Esophagus muscularis mucosa (tissue), 4 donors: ENCODE measurements at regions not wholly inside any gene's neighbourhood (a gene's known extent, or its start where the extent isn't known, plus 50 kb on each side); places are given as distances from the start of the nearest gene placed in this dataset.

Experiments
- DNase-seq: peaks from one replicate; pipeline ENCODE4 v3.0.0-alpha.2; 2017; ENCODE audit errors: extremely low spot score
- H3K27ac ChIP-seq, 4 donors: fragments of 200-600 bp; sonication (generic); replicated peaks in 1 of 4; 1 replicate in 3 of 4; 2 replicates in 1 of 4; pipeline ENCODE4 v1.5.1; 2016 to 2019; ENCODE audit warnings: mild to moderate bottlenecking in 1 of 4
- H3K27me3 ChIP-seq, 4 donors: fragments of 200-600 bp; sonication (generic); one replicate each; pipeline versions ENCODE4 v1.5.1 to v1.6.0; 2016 to 2019
- H3K36me3 ChIP-seq, 4 donors: fragments of 200-600 bp; sonication (generic); one replicate each; pipeline ENCODE4 v1.5.1; 2016 to 2019
- H3K4me1 ChIP-seq, 4 donors: fragments of 200-600 bp; sonication (generic); one replicate each; pipeline ENCODE4 v1.5.1; 2016 to 2019
- H3K4me3 ChIP-seq, 4 donors: fragments of 200-600 bp; sonication (generic); 1 replicate in 2 of 4; 2 replicates in 2 of 4; pipeline ENCODE4 v1.5.1; 2016 to 2019; ENCODE audit warnings: mild to moderate bottlenecking in 4 of 4, moderate library complexity in 1 of 4
- H3K9me3 ChIP-seq, 4 donors: fragments of 200-600 bp; sonication (generic); 1 replicate in 3 of 4; 2 replicates in 1 of 4; pipeline ENCODE4 v1.5.1; 2016 to 2019
- EP300 ChIP-seq: sonication (generic); formaldehyde crosslinking; IDR thresholded peaks from one replicate; pipeline ENCODE4 v1.6.1; 2017; ENCODE audit warnings: antibody characterized with exemption
- POLR2A ChIP-seq: fragments of 450-650 bp; IDR thresholded peaks from one replicate; pipeline ENCODE4 v1.6.1; 2017; ENCODE audit warnings: antibody characterized with exemption, moderate library complexity, mild to moderate bottlenecking, low read depth
- POLR2AphosphoS5 ChIP-seq, 2 donors: sonication (generic); formaldehyde crosslinking; IDR thresholded peaks; one replicate each; pipeline ENCODE4 v1.6.1; 2017; ENCODE audit warnings: antibody characterized with exemption in 2 of 2
- WGBS: methylation state at CpG from one replicate; pipeline ENCODE4 v1.1.5; 2018; 5-methylcytosine and 5-hydroxymethylcytosine counted together
- intact Hi-C: fragments of 100-400 bp; cut with DNase I; formaldehyde crosslinking; loops from one replicate; pipeline ENCODE4 v1.15.1; 2023
- TF ChIP-seq, protein P1 (sequence below), 3 experiments: fragments of 200-600 bp in 2 of 3; fragments of 450-650 bp in 1 of 3; sonication (generic) in 2 of 3; IDR thresholded peaks; one replicate each; pipeline ENCODE4 v1.5.1; 2017 to 2019; ENCODE audit warnings: antibody characterized with exemption in 3 of 3, mild to moderate bottlenecking in 2 of 3, moderate library complexity in 1 of 3

- Histone ChIP-seq H3K9me3 (peaks cover 0 to under 1% (median 0%) of the 10 kb centered on the region in 4 donors), H3K4me1 (peaks cover 0 to 46% (median 35%) of the 10 kb centered on the region in 4 donors), H3K27me3 (no peaks in the 10 kb centered on the region), H3K4me3 (no peak overlapping the region), H3K36me3 (no peaks in the 10 kb centered on the region), H3K27ac (no peak overlapping the region)
- TF ChIP-seq POLR2A (no peak), EP300 (no peak), POLR2AphosphoS5 (IDR thresholded peaks at IDR 0.05) (no peak)
- TF ChIP-seq, protein P1, sequence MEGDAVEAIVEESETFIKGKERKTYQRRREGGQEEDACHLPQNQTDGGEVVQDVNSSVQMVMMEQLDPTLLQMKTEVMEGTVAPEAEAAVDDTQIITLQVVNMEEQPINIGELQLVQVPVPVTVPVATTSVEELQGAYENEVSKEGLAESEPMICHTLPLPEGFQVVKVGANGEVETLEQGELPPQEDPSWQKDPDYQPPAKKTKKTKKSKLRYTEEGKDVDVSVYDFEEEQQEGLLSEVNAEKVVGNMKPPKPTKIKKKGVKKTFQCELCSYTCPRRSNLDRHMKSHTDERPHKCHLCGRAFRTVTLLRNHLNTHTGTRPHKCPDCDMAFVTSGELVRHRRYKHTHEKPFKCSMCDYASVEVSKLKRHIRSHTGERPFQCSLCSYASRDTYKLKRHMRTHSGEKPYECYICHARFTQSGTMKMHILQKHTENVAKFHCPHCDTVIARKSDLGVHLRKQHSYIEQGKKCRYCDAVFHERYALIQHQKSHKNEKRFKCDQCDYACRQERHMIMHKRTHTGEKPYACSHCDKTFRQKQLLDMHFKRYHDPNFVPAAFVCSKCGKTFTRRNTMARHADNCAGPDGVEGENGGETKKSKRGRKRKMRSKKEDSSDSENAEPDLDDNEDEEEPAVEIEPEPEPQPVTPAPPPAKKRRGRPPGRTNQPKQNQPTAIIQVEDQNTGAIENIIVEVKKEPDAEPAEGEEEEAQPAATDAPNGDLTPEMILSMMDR (IDR thresholded peaks at IDR 0.05): no peak
- intact Hi-C loops: no loop called here
- DNase-seq: no peak
- WGBS: 75% methylated on average over 9 of the region's 9 CpGs
These were observed 195.5 kb downstream of the ANAPC1 start for GRCh38 chr2:111688482-111688881.

DNA sequence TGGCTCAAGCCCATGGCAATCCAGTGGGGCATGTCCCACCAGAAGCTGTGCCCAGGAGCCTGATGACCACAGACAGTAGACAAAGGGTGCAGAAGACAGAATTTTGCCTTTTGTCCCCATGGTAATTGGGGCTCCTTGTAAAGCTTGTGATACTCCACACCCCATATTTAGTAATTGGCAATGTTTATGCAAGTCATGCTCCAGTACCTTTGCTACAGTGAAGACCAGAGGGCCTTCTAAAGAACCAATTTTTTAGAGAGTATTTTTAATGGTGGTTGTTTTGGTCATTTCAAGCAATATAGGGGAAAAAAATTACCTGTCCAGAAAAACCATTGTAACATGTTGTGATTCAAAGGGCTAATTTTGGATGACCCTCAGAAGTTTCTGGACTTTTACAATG lies 194.8 kb downstream of the ANAPC1 start:
- Histone ChIP-seq H3K4me3 (no peak overlapping the region), H3K9me3 (peaks cover 0 to 7% (median 2%) of the 10 kb centered on the region in 4 donors), H3K27ac (no peak overlapping the region), H3K36me3 (no peaks in the 10 kb centered on the region), H3K27me3 (no peaks in the 10 kb centered on the region), H3K4me1 (peaks cover 0 to 46% (median 35%) of the 10 kb centered on the region in 4 donors)
- no peak for DNase-seq
- intact Hi-C loops: no loop called here
- TF ChIP-seq POLR2A: no peak
- no peak for TF ChIP-seq POLR2AphosphoS5 (IDR thresholded peaks at IDR 0.05)
- no peak for TF ChIP-seq EP300

GRCh38 chr2:111689941-111690340 lies 194.1 kb downstream of the ANAPC1 start:
- TF ChIP-seq, protein P1 (IDR thresholded peaks at IDR 0.05): no peak
- TF ChIP-seq EP300: no peak
- TF ChIP-seq POLR2A: no peak
- TF ChIP-seq POLR2AphosphoS5 (IDR thresholded peaks at IDR 0.05): no peak
- intact Hi-C loops: no loop called here
- peaks cover 0 to 15% (median 6%) of the 10 kb centered on the region in 4 donors for H3K9me3 ChIP-seq
- H3K4me1 ChIP-seq: peaks cover 0 to 46% (median 35%) of the 10 kb centered on the region in 4 donors
- H3K27ac ChIP-seq: no peak overlapping the region
- H3K4me3 ChIP-seq: no peak overlapping the region
- no peaks in the 10 kb centered on the region for H3K27me3 ChIP-seq
- no peak for DNase-seq
- no peaks in the 10 kb centered on the region for H3K36me3 ChIP-seq
- 28% methylated on average over 5 of the region's 5 CpGs for WGBS

- Histone ChIP-seq H3K36me3 (no peaks in the 10 kb centered on the region), H3K27ac (peak overlapping the region in 2 of 4 donors; percentile 44 to 51), H3K4me3 (no peak overlapping the region), H3K9me3 (peaks cover 0 to 17% (median 6%) of the 10 kb centered on the region in 4 donors), H3K27me3 (no peaks in the 10 kb centered on the region), H3K4me1 (peaks cover 0 to 46% (median 35%) of the 10 kb centered on the region in 4 donors)
- intact Hi-C loops: no loop called here
- TF ChIP-seq, protein P1 (IDR thresholded peaks at IDR 0.05): no peak
- TF ChIP-seq EP300 (no peak), POLR2A (no peak), POLR2AphosphoS5 (IDR thresholded peaks at IDR 0.05) (no peak)
- 80% methylated on average over 5 of the region's 5 CpGs for WGBS
- DNase-seq: no peak
These were observed 192.7 kb downstream of the ANAPC1 start for GRCh38 chr2:111691164-111691875.

- Histone ChIP-seq H3K4me3 (no peak overlapping the region), H3K36me3 (no peaks in the 10 kb centered on the region), H3K27ac (peak overlapping the region in 1 of 4 donors; percentile 51), H3K4me1 (peaks cover 0 to 46% (median 35%) of the 10 kb centered on the region in 4 donors), H3K27me3 (no peaks in the 10 kb centered on the region), H3K9me3 (peaks cover 0 to 17% (median 6%) of the 10 kb centered on the region in 4 donors)
- TF ChIP-seq, protein P1 (IDR thresholded peaks at IDR 0.05): no peak
- DNase-seq: no peak
- intact Hi-C loops: no loop called here
- 96% methylated on average over 2 of the region's 2 CpGs for WGBS
These were observed 191.7 kb downstream of the ANAPC1 start for GRCh38 chr2:111692311-111692710.
